ENCODE measurements at regions not wholly inside any gene's neighbourhood (a gene's known extent, or its start where the extent isn't known, plus 50 kb on each side); places are given as distances from the start of the nearest gene placed in this dataset.

GRCh38 chr11:98260983-98261382 is 759.8 kb upstream of the CNTN5 start:
- TF ChIP-seq, protein P1, sequence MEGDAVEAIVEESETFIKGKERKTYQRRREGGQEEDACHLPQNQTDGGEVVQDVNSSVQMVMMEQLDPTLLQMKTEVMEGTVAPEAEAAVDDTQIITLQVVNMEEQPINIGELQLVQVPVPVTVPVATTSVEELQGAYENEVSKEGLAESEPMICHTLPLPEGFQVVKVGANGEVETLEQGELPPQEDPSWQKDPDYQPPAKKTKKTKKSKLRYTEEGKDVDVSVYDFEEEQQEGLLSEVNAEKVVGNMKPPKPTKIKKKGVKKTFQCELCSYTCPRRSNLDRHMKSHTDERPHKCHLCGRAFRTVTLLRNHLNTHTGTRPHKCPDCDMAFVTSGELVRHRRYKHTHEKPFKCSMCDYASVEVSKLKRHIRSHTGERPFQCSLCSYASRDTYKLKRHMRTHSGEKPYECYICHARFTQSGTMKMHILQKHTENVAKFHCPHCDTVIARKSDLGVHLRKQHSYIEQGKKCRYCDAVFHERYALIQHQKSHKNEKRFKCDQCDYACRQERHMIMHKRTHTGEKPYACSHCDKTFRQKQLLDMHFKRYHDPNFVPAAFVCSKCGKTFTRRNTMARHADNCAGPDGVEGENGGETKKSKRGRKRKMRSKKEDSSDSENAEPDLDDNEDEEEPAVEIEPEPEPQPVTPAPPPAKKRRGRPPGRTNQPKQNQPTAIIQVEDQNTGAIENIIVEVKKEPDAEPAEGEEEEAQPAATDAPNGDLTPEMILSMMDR (conservative IDR thresholded peaks at IDR 0.05; ENCODE audit: low read depth, low read length), result peak; percentile 61
- TF ChIP-seq EZH2 (IDR thresholded peaks at IDR 0.05; ENCODE audit: low read length, unreplicated experiment) (no peak), EZH2phosphoT487 (IDR thresholded peaks at IDR 0.05; ENCODE audit: borderline replicate concordance, low read length) (no peak)
